ENCODE measurements at regions not wholly inside any gene's neighbourhood (a gene's known extent, or its start where the extent isn't known, plus 50 kb on each side); places are given as distances from the start of the nearest gene placed in this dataset.

- Histone ChIP-seq H3K27me3 (ENCODE audit: insufficient read depth, low read depth, low read length) (no peaks in the 10 kb centered on the region), H3K9ac (ENCODE audit: low read length) (no peak overlapping the region), H3K79me2 (replicated peaks; ENCODE audit: insufficient read depth, low read length) (no peaks in the 10 kb centered on the region), H3F3A (ENCODE audit: insufficient read depth, low read length, poor library complexity, severe bottlenecking) (no peaks in the 10 kb centered on the region), H3K9me2 (ENCODE audit: insufficient read depth, low read length) (no peaks in the 10 kb centered on the region), H2AFZ (ENCODE audit: low read depth, low read length) (no peak overlapping the region), H3K9me3 (ENCODE audit: low read length) (no peaks in the 10 kb centered on the region), H4K20me1 (ENCODE audit: insufficient read depth) (no peaks in the 10 kb centered on the region), H3K4me3 (ENCODE audit: low read length) (no peak overlapping the region), H3K27ac (ENCODE audit: low read length) (no peak overlapping the region), H3K4me2 (ENCODE audit: low read length) (no peak overlapping the region), H3K36me3 (ENCODE audit: insufficient read depth, low read length) (no peaks in the 10 kb centered on the region)
- TF ChIP-seq MXI1 (conservative IDR thresholded peaks at IDR 0.05; ENCODE audit: poor library complexity, severe bottlenecking): no peak
- TF ChIP-seq RAD21 (conservative IDR thresholded peaks at IDR 0.05): no peak
- TF ChIP-seq TAF1 (IDR thresholded peaks at IDR 0.05; ENCODE audit: low read depth): no peak
- TF ChIP-seq EZH2 (IDR thresholded peaks at IDR 0.05; ENCODE audit: borderline replicate concordance, insufficient read depth, low read length, poor library complexity, severe bottlenecking): no peak
- TF ChIP-seq EP300 (conservative IDR thresholded peaks at IDR 0.05; ENCODE audit: poor library complexity, severe bottlenecking): no peak
- no peak for TF ChIP-seq SMC3 (conservative IDR thresholded peaks at IDR 0.05; ENCODE audit: poor library complexity)
- no peak for TF ChIP-seq CTCF (IDR thresholded peaks at IDR 0.05; ENCODE audit: poor library complexity, severe bottlenecking)
- TF ChIP-seq POLR2AphosphoS5 (IDR thresholded peaks at IDR 0.05): no peak
- no peak for TF ChIP-seq REST (IDR thresholded peaks at IDR 0.05; ENCODE audit: borderline replicate concordance)
Measured at GRCh38 chr1:192933744-192934143, 124.9 kb downstream of the RGS2 start.

GRCh38 chr1:192936313-192937018, 122.7 kb downstream of the UCHL5 start:
- H3F3A ChIP-seq (ENCODE audit: insufficient read depth, low read length, poor library complexity, severe bottlenecking): no peaks in the 10 kb centered on the region

More at GRCh38 chr1:192936313-192937018, 122.7 kb downstream of the UCHL5 start:
- Histone ChIP-seq H4K20me1 (ENCODE audit: insufficient read depth) (no peaks in the 10 kb centered on the region), H3K9me3 (ENCODE audit: low read length) (no peaks in the 10 kb centered on the region), H2AFZ (ENCODE audit: low read depth, low read length) (no peak overlapping the region), H3K79me2 (replicated peaks; ENCODE audit: insufficient read depth, low read length) (no peaks in the 10 kb centered on the region), H3K36me3 (ENCODE audit: insufficient read depth, low read length) (no peaks in the 10 kb centered on the region), H3K27me3 (ENCODE audit: insufficient read depth, low read depth, low read length) (no peaks in the 10 kb centered on the region), H3K4me3 (ENCODE audit: low read length) (no peak overlapping the region), H3K9me2 (ENCODE audit: insufficient read depth, low read length) (no peaks in the 10 kb centered on the region), H3K27ac (ENCODE audit: low read length) (no peak overlapping the region), H3K4me2 (ENCODE audit: low read length) (no peak overlapping the region), H3K9ac (ENCODE audit: low read length) (no peak overlapping the region)
- TF ChIP-seq REST (IDR thresholded peaks at IDR 0.05; ENCODE audit: borderline replicate concordance): no peak
- no peak for TF ChIP-seq EP300 (conservative IDR thresholded peaks at IDR 0.05; ENCODE audit: poor library complexity, severe bottlenecking)
- no peak for TF ChIP-seq POLR2AphosphoS5 (IDR thresholded peaks at IDR 0.05)
- no peak for TF ChIP-seq RAD21 (conservative IDR thresholded peaks at IDR 0.05)
- TF ChIP-seq MXI1 (conservative IDR thresholded peaks at IDR 0.05; ENCODE audit: poor library complexity, severe bottlenecking): no peak
- TF ChIP-seq TAF1 (IDR thresholded peaks at IDR 0.05; ENCODE audit: low read depth): no peak
- no peak for TF ChIP-seq CTCF (IDR thresholded peaks at IDR 0.05; ENCODE audit: poor library complexity, severe bottlenecking)
- no peak for TF ChIP-seq EZH2 (IDR thresholded peaks at IDR 0.05; ENCODE audit: borderline replicate concordance, insufficient read depth, low read length, poor library complexity, severe bottlenecking)
- no peak for TF ChIP-seq SMC3 (conservative IDR thresholded peaks at IDR 0.05; ENCODE audit: poor library complexity)
